Osteoblast (primary cell): ENCODE measurements at regions not wholly inside any gene's neighbourhood (a gene's known extent, or its start where the extent isn't known, plus 50 kb on each side); places are given as distances from the start of the nearest gene placed in this dataset.

Experiments
- DNase-seq: peaks from one replicate; pipeline ENCODE4 v3.0.0; 2011; ENCODE audit warnings: low spot score, mixed read lengths; ENCODE audit not compliant: insufficient read length; ENCODE audit errors: missing footprints
- H2AFZ ChIP-seq: 2 replicates; pipeline ENCODE4 v1.6.0; 2011; ENCODE audit warnings: mild to moderate bottlenecking, low read length
- H3K27ac ChIP-seq: 2 replicates; pipeline ENCODE4 v1.5.1; 2011; ENCODE audit warnings: mild to moderate bottlenecking, low read depth, low read length, moderate library complexity
- H3K27me3 ChIP-seq: 2 replicates; pipeline ENCODE4 v1.6.0; 2012; ENCODE audit warnings: mild to moderate bottlenecking, control low read depth, inconsistent platforms, low read length, moderate library complexity; ENCODE audit not compliant: insufficient read depth
- H3K36me3 ChIP-seq: 2 replicates; pipeline ENCODE4 v1.5.1; 2011; ENCODE audit warnings: mild to moderate bottlenecking, low read length, control low read depth, moderate library complexity; ENCODE audit not compliant: insufficient read depth
- H3K4me1 ChIP-seq: 2 replicates; pipeline ENCODE4 v1.5.1; 2011; ENCODE audit warnings: mild to moderate bottlenecking, low read length, control low read depth, moderate library complexity; ENCODE audit not compliant: insufficient read depth
- H3K4me2 ChIP-seq: 2 replicates; pipeline ENCODE4 v1.6.0; 2011; ENCODE audit warnings: mild to moderate bottlenecking, low read length; ENCODE audit not compliant: insufficient read depth
- H3K4me3 ChIP-seq: fragments of 200-600 bp; sonication (generic); 3 replicates; pipeline ENCODE4 v1.5.1; 2012; ENCODE audit warnings: mild to moderate bottlenecking, low read length, inconsistent platforms; ENCODE audit not compliant: insufficient read depth
- H3K79me2 ChIP-seq: 2 replicates; pipeline ENCODE4 v1.6.0; 2012; ENCODE audit warnings: mild to moderate bottlenecking, low read length, control low read depth, inconsistent platforms; ENCODE audit not compliant: insufficient read depth
- H3K9me3 ChIP-seq: 2 replicates; pipeline ENCODE4 v1.5.1; 2011; ENCODE audit warnings: low read depth, low read length, control low read depth
- H4K20me1 ChIP-seq: 2 replicates; pipeline ENCODE4 v1.6.0; 2012; ENCODE audit warnings: mild to moderate bottlenecking, low read length, control low read depth; ENCODE audit not compliant: insufficient read depth
- CTCF ChIP-seq: IDR thresholded peaks from 2 replicates; pipeline ENCODE4 v1.5.1; 2011; ENCODE audit warnings: mild to moderate bottlenecking, low read depth, low read length, moderate library complexity; ENCODE audit errors: extremely low read depth

- Histone ChIP-seq H3K36me3 (no peaks in the 10 kb centered on the region), H4K20me1 (no peaks in the 10 kb centered on the region), H3K27me3 (no peaks in the 10 kb centered on the region), H3K27ac (no peak overlapping the region), H3K4me1 (no peaks in the 10 kb centered on the region), H3K9me3 (peaks cover 3% of the 10 kb centered on the region), H3K4me3 (no peak overlapping the region), H3K79me2 (no peaks in the 10 kb centered on the region), H2AFZ (no peak overlapping the region), H3K4me2 (no peak overlapping the region)
- no peak for TF ChIP-seq CTCF
- DNase-seq = no peak
Observed at GRCh38 chr3:26353097-26353496, 269.5 kb upstream of the LRRC3B start.

GRCh38 chr3:26358405-26358804 is 264.2 kb upstream of the LRRC3B start:
- no peak overlapping the region for H2AFZ ChIP-seq
- no peak overlapping the region for H3K4me3 ChIP-seq
- H3K27me3 ChIP-seq = no peaks in the 10 kb centered on the region
- H3K27ac ChIP-seq = no peak overlapping the region
- no peaks in the 10 kb centered on the region for H3K4me1 ChIP-seq
- H3K36me3 ChIP-seq = no peaks in the 10 kb centered on the region
- TF ChIP-seq CTCF = no peak
- H3K79me2 ChIP-seq = no peaks in the 10 kb centered on the region
- no peak for DNase-seq
- H3K4me2 ChIP-seq = no peak overlapping the region
- H3K9me3 ChIP-seq = peaks cover 3% of the 10 kb centered on the region
- no peaks in the 10 kb centered on the region for H4K20me1 ChIP-seq

- TF ChIP-seq CTCF = no peak
- peaks cover 3% of the 10 kb centered on the region for H3K9me3 ChIP-seq
- H4K20me1 ChIP-seq = no peaks in the 10 kb centered on the region
- no peaks in the 10 kb centered on the region for H3K36me3 ChIP-seq
- no peaks in the 10 kb centered on the region for H3K27me3 ChIP-seq
- H3K4me3 ChIP-seq = no peak overlapping the region
- H3K4me2 ChIP-seq = no peak overlapping the region
- H2AFZ ChIP-seq = no peak overlapping the region
- H3K4me1 ChIP-seq = no peaks in the 10 kb centered on the region
- no peaks in the 10 kb centered on the region for H3K79me2 ChIP-seq
- H3K27ac ChIP-seq = no peak overlapping the region
- DNase-seq = no peak
Observed at GRCh38 chr3:26365706-26366105, 256.9 kb upstream of the LRRC3B start.

- DNase-seq = no peak
- no peak overlapping the region for H3K27ac ChIP-seq
- H2AFZ ChIP-seq = no peak overlapping the region
- no peak overlapping the region for H3K4me3 ChIP-seq
- H3K9me3 ChIP-seq = peaks cover 3% of the 10 kb centered on the region
- no peak for TF ChIP-seq CTCF
- no peak overlapping the region for H3K4me2 ChIP-seq
- H4K20me1 ChIP-seq = no peaks in the 10 kb centered on the region
- H3K4me1 ChIP-seq = no peaks in the 10 kb centered on the region
- no peaks in the 10 kb centered on the region for H3K36me3 ChIP-seq
- H3K79me2 ChIP-seq = no peaks in the 10 kb centered on the region
- no peaks in the 10 kb centered on the region for H3K27me3 ChIP-seq
Observed at GRCh38 chr3:26368312-26368711, 254.3 kb upstream of the LRRC3B start.
